H1 (cell line): ENCODE measurements at regions not wholly inside any gene's neighbourhood (a gene's known extent, or its start where the extent isn't known, plus 50 kb on each side); places are given as distances from the start of the nearest gene placed in this dataset.

Source experiments
- CTCF ChIA-PET: fragments of 300-600 bp; sonication (Branson Sonifier 250); formaldehyde crosslinking; loops from one replicate; lab custom pipeline; 2021; ENCODE audit not compliant: partially characterized antibody; lab: Charles Lee
- POLR2A ChIA-PET: fragments of 300-600 bp; sonication (Branson Sonifier 250); formaldehyde crosslinking; loops from one replicate; lab custom pipeline; 2021; ENCODE audit warnings: inconsistent platforms; ENCODE audit not compliant: partially characterized antibody; lab: Charles Lee
- DNase-seq, 2 experiments: peaks; one replicate each; pipeline versions ENCODE4 v3.0.0 to v3.0.0-alpha.2; 2010 to 2022; ENCODE audit warnings: low spot score in 2 of 2, low read depth in 1 of 2, mixed read lengths in 1 of 2
- FAIRE-seq: peaks from 2 replicates; lab custom pipeline; 2011; peaks lifted over from hg19 to GRCh38; lab: Jason Lieb, UNC
- H2AFZ ChIP-seq: 2 replicates; pipeline ENCODE4 v1.8.1; 2012; ENCODE audit warnings: low read length, inconsistent platforms
- H2AK5ac ChIP-seq: 2 replicates; pipeline ENCODE4 v1.6.1; 2013; ENCODE audit warnings: low read depth, low read length
- H2BK120ac ChIP-seq: replicated peaks from 2 replicates; pipeline ENCODE3; 2013; ENCODE audit warnings: low read depth, low read length, inconsistent platforms
- H2BK12ac ChIP-seq: 2 replicates; pipeline ENCODE4 v1.6.1; 2013; ENCODE audit warnings: low read depth, low read length
- H2BK15ac ChIP-seq: 2 replicates; pipeline ENCODE4 v1.6.1; 2013; ENCODE audit warnings: low read length
- H2BK20ac ChIP-seq: 2 replicates; pipeline ENCODE4 v1.6.1; 2013; ENCODE audit warnings: low read length
- H2BK5ac ChIP-seq: 2 replicates; pipeline ENCODE4 v1.6.1; 2013; ENCODE audit warnings: low read depth, low read length
- H3K14ac ChIP-seq: 2 replicates; pipeline ENCODE4 v1.6.1; 2013; ENCODE audit warnings: inconsistent platforms; ENCODE audit not compliant: insufficient read length
- H3K18ac ChIP-seq: 2 replicates; pipeline ENCODE4 v1.6.1; 2013; ENCODE audit warnings: low read length; ENCODE audit errors: extremely low read depth
- H3K23ac ChIP-seq: 2 replicates; pipeline ENCODE4 v1.6.1; 2013; ENCODE audit warnings: inconsistent platforms; ENCODE audit not compliant: insufficient read length
- H3K23me2 ChIP-seq: 2 replicates; pipeline ENCODE4 v1.6.1; 2013; ENCODE audit warnings: low read depth, low read length
- H3K27ac ChIP-seq: 2 replicates; pipeline ENCODE4 v1.6.1; 2011; ENCODE audit warnings: low read depth, low read length, inconsistent platforms
- H3K27me3 ChIP-seq, 4 experiments: replicated peaks in 1 of 4; 1 replicate in 1 of 4; 2 replicates in 3 of 4; pipeline versions ENCODE4 v1.6.1 to v1.8.1; 2011 to 2013; ENCODE audit warnings: low read length in 3 of 4, mild to moderate bottlenecking in 3 of 4, inconsistent platforms in 2 of 4, mixed read lengths in 2 of 4, moderate library complexity in 1 of 4; ENCODE audit not compliant: control insufficient read depth in 3 of 4, insufficient read depth in 3 of 4; ENCODE audit errors: extremely low read depth in 1 of 4
- H3K36me3 ChIP-seq, 4 experiments: 2 replicates each; pipeline versions ENCODE4 v1.6.1 to v1.8.1; 2011 to 2013; ENCODE audit warnings: mild to moderate bottlenecking in 4 of 4, low read length in 3 of 4, moderate library complexity in 2 of 4, control low read depth in 1 of 4, inconsistent platforms in 1 of 4; ENCODE audit not compliant: insufficient read depth in 4 of 4, control insufficient read depth in 2 of 4
- H3K4ac ChIP-seq: replicated peaks from 2 replicates; pipeline ENCODE3; 2013; ENCODE audit warnings: low read length, low read depth, mixed read lengths, inconsistent platforms; ENCODE audit not compliant: insufficient read length
- H3K4me1 ChIP-seq, 4 experiments: replicated peaks in 1 of 4; 1 replicate in 1 of 4; 2 replicates in 3 of 4; pipeline versions ENCODE4 v1.6.1 to v1.8.1; 2011 to 2013; ENCODE audit warnings: low read length in 3 of 4, inconsistent platforms in 2 of 4, mixed read lengths in 1 of 4; ENCODE audit not compliant: insufficient read depth in 4 of 4, control insufficient read depth in 3 of 4
- H3K4me2 ChIP-seq, 2 experiments: 2 replicates each; pipeline versions ENCODE4 v1.6.1 to v1.8.1; 2011 to 2013; ENCODE audit warnings: low read depth in 2 of 2, low read length in 2 of 2, control low read depth in 1 of 2, inconsistent platforms in 1 of 2, mild to moderate bottlenecking in 1 of 2; ENCODE audit not compliant: insufficient read depth in 1 of 2
- H3K4me3 ChIP-seq, 4 experiments: fragments of 200-600, 300-600 bp in 1 of 4; sonication (generic), shearing (Covaris generic), sonication (Bioruptor Twin) in 1 of 4; 2 replicates each; pipeline versions ENCODE4 v1.5.1 to v1.8.1; 2011 to 2016; ENCODE audit warnings: low read length in 4 of 4, low read depth in 3 of 4, control low read depth in 2 of 4, inconsistent platforms in 2 of 4, mild to moderate bottlenecking in 2 of 4, mixed read lengths in 1 of 4, moderate library complexity in 1 of 4; ENCODE audit not compliant: insufficient read depth in 2 of 4; ENCODE audit errors: extremely low read depth in 1 of 4
- H3K56ac ChIP-seq: replicated peaks from 2 replicates; pipeline ENCODE3; 2013; ENCODE audit warnings: low read depth, mild to moderate bottlenecking, mixed read lengths, low read length, inconsistent platforms; ENCODE audit not compliant: insufficient read length
- H3K79me1 ChIP-seq: 2 replicates; pipeline ENCODE4 v1.6.1; 2013; ENCODE audit warnings: low read depth, low read length, control low read depth
- H3K79me2 ChIP-seq, 2 experiments: 2 replicates each; pipeline versions ENCODE4 v1.6.1 to v1.8.1; 2012 to 2013; ENCODE audit warnings: low read length in 2 of 2, mild to moderate bottlenecking in 2 of 2, inconsistent platforms in 1 of 2; ENCODE audit not compliant: insufficient read depth in 2 of 2, control insufficient read depth in 1 of 2
- H3K9ac ChIP-seq, 4 experiments: replicated peaks in 1 of 4; 1 replicate in 1 of 4; 2 replicates in 3 of 4; pipeline versions ENCODE4 v1.6.1 to v1.8.1; 2011 to 2013; ENCODE audit warnings: low read depth in 3 of 4, low read length in 3 of 4, control low read depth in 2 of 4, mild to moderate bottlenecking in 2 of 4, moderate library complexity in 2 of 4, inconsistent platforms in 1 of 4; ENCODE audit errors: extremely low read depth in 1 of 4
- H3K9me3 ChIP-seq, 2 experiments: 2 replicates each; pipeline versions ENCODE4 v1.6.1 to v1.8.1; 2012 to 2013; ENCODE audit warnings: mild to moderate bottlenecking in 2 of 2, moderate library complexity in 2 of 2, control low read depth in 1 of 2, inconsistent platforms in 1 of 2, low read depth in 1 of 2, low read length in 1 of 2, mixed read lengths in 1 of 2; ENCODE audit not compliant: insufficient read depth in 2 of 2
- H4K20me1 ChIP-seq, 2 experiments: replicated peaks in 1 of 2; 2 replicates each; pipeline versions ENCODE3 to v1.8.1; 2011 to 2013; ENCODE audit warnings: inconsistent platforms in 2 of 2, low read length in 2 of 2, mild to moderate bottlenecking in 1 of 2; ENCODE audit not compliant: insufficient read depth in 2 of 2, control insufficient read depth in 1 of 2
- H4K5ac ChIP-seq: 2 replicates; pipeline ENCODE4 v1.6.1; 2013; ENCODE audit warnings: low read length, low read depth, mixed read lengths, inconsistent platforms; ENCODE audit not compliant: insufficient read length
- H4K8ac ChIP-seq: 2 replicates; pipeline ENCODE4 v1.8.0; 2013; ENCODE audit warnings: mild to moderate bottlenecking, moderate library complexity, low read length, inconsistent platforms; ENCODE audit not compliant: insufficient read depth; ENCODE audit errors: extremely low read depth
- H4K91ac ChIP-seq: replicated peaks from 2 replicates; pipeline ENCODE3; 2013; ENCODE audit warnings: low read length, mixed read lengths, inconsistent platforms; ENCODE audit not compliant: insufficient read length
- RBBP5 ChIP-seq: IDR thresholded peaks from 2 replicates; pipeline ENCODE4 v1.7.1; 2012; ENCODE audit warnings: low read depth, mild to moderate bottlenecking, inconsistent platforms, low read length, moderate library complexity, borderline replicate concordance
- RFX5 ChIP-seq: IDR thresholded peaks from 2 replicates; pipeline ENCODE4 v1.6.1; 2011; ENCODE audit warnings: low read depth, low read length, improper control_type of control experiment, borderline replicate concordance
- RNF2 ChIP-seq: fragments of 200-900, 300-1000 bp; sonication (generic); IDR thresholded peaks from 2 replicates; pipeline ENCODE4 v1.7.1; 2016; ENCODE audit warnings: borderline replicate concordance, low read depth, mild to moderate bottlenecking, antibody characterized with exemption, low read length; ENCODE audit not compliant: poor library complexity, severe bottlenecking; ENCODE audit errors: missing control alignments
- SP1 ChIP-seq: IDR thresholded peaks from 2 replicates; pipeline ENCODE4 v1.6.1; 2011; ENCODE audit warnings: low read depth, low read length
- WGBS, 2 experiments: shearing (Covaris generic) in 1 of 2; methylation state at CpG; one replicate each; pipeline versions ENCODE4 v1.1.6 to v1.1.7; 2013 to 2015; ENCODE audit warnings: low lambda C conversion rate in 2 of 2, mixed read lengths in 2 of 2, inconsistent platforms in 1 of 2, low coverage in 1 of 2, missing lambda C conversion rate in 1 of 2; ENCODE audit not compliant: insufficient replicate concordance in 2 of 2, insufficient coverage in 1 of 2, insufficient read length in 1 of 2; ENCODE audit errors: extremely low coverage in 1 of 2, missing lambda C conversion rate in 1 of 2; 5-methylcytosine and 5-hydroxymethylcytosine counted together
- TF ChIP-seq, protein P1 (sequence below): IDR thresholded peaks from 2 replicates; pipeline ENCODE4 v1.6.1; 2011; ENCODE audit warnings: low read depth, mild to moderate bottlenecking, low read length; ENCODE audit not compliant: insufficient read depth

DNA sequence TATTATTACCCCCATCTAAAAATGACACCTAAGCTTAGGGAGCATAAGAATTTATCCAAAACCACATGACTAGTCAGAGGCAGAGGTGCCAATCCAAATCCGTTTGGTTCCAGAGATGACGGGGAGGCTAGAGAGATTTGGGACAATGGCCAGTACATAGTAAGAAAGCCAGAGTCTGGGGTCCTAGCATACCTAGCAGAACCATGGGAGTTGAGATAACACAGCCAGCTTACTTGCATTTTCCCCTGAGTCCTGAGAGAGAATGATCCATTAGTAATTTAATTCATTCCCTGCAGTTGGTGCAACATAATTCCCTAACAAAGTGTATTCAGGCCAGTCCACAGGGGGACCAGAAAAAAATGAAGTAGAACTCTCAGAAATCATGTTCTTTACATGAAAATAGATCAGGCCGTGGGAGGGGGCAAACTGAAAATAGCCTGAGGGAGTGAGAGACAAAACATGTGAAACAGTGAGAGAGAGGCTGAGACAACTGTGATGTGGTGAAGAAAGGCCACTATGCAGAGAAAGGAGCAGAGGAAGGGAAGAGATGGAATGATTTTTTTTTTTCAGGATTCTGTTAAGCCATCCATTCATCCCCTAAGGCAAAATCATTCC lies 243.3 kb downstream of the BRINP2 start:
- Histone ChIP-seq H2BK20ac (no peak overlapping the region), H3K4me2 (no peak overlapping the region), H3K36me3 (no peaks in the 10 kb centered on the region), H3K4ac (no peak overlapping the region), H2BK12ac (no peak overlapping the region), H2BK120ac (no peak overlapping the region), H3K14ac (no peak overlapping the region), H3K23ac (no peak overlapping the region), H3K23me2 (no peaks in the 10 kb centered on the region), H4K5ac (no peak overlapping the region), H3K4me3 (no peak overlapping the region), H3K9me3 (no peaks in the 10 kb centered on the region), H3K27ac (no peak overlapping the region), H2AK5ac (no peak overlapping the region), H2BK5ac (no peak overlapping the region), H4K91ac (no peak overlapping the region), H3K79me2 (no peaks in the 10 kb centered on the region), H3K79me1 (no peaks in the 10 kb centered on the region), H3K56ac (no peak overlapping the region), H3K27me3 (no peaks in the 10 kb centered on the region), H3K18ac (no peak overlapping the region), H2BK15ac (no peak overlapping the region), H4K8ac (no peak overlapping the region), H4K20me1 (no peaks in the 10 kb centered on the region), H3K9ac (no peak overlapping the region), H3K4me1 (peaks cover 0 to 2% (median 0%) of the 10 kb centered on the region in 4 experiments; a peak in 2 of 7 replicates), H2AFZ (no peak overlapping the region)
- CTCF ChIA-PET, result interaction anchor here (0.5 to 1.2 kb wide), 2 partner anchors 190 to 516 kb away, joined by 3 read pairs; no protein-coding TSS in a partner anchor
- no peak for FAIRE-seq
- no peak for DNase-seq
- POLR2A ChIA-PET, result no interaction called here
- WGBS, 2 experiments, result 68% methylated on average over 3 of the region's 3 CpGs; no CpG with 5 or more reads in 1 of the 2 experiments
- TF ChIP-seq RBBP5 (no peak), RFX5 (no peak), RNF2 (no peak), SP1 (no peak)
- TF ChIP-seq, protein P1, sequence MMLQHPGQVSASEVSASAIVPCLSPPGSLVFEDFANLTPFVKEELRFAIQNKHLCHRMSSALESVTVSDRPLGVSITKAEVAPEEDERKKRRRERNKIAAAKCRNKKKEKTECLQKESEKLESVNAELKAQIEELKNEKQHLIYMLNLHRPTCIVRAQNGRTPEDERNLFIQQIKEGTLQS, result no peak
